ENCODE measurements at regions not wholly inside any gene's neighbourhood (a gene's known extent, or its start where the extent isn't known, plus 50 kb on each side); places are given as distances from the start of the nearest gene placed in this dataset.

DNA sequence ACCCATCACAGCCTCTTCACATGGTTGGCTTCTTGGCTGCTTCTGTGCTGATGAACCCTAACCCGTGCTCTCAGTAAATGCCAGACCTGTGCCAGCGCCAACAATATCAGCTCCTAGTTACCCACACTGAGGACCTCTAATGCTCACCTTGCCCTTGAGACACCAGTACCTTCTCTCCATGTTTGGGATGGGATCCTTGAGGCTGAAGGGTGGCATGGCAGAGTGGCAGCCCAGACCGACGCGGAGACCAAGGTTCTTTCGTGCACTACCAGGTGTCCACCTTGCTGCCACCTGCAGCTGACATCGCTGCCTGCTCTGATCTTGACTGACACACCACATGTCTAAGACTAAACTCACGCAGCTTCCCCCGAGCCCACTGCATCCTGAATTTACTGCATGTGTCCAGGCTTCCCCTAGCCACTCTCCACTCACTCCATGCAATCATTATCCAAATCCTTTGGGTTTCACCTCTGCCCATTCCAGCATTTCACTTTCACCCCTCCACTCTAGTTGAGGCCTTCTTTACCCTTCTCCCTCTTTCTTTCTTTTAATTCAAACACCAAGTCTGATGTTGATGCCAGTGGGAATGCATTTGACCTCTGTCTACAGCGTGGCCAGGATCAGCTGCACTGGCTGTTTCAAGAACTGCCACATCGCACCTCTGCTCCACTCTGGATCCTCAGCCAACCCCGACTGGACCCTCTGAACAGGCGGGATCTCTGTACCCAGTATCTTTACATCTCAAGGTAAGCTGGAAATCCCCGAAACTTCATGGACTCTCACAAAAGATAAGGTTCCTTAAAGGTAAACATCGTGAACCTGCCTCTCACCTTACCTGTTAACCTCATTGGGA lies 294.9 kb downstream of the GLRX3 start:
- DNase-seq (ENCODE audit: low read depth): no peak

DNA sequence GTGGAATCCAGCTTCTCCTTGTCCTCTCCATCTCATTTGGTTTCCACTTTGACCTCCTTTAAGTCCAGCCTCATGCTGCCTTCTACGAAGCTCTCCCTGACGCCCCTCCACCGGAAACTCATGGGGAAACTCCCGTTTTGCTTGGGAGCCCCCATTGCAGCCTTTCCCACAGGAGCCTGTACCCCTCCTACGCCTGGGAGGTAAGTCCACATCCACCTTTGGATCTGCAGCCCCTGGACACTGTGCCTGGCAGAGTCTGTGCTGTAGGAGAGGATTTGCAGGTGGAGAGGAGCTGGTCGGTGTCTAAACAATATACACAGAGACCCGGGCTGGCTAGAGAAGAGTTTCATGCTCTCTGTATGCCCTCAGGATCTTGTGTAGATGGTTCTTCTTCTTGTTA lies 296.1 kb downstream of the GLRX3 start:
- no peak for DNase-seq (ENCODE audit: low read depth)

- DNase-seq (ENCODE audit: low read depth): no peak
These were observed 296.7 kb downstream of the GLRX3 start for GRCh38 chr10:130432850-130433249.

GRCh38 chr10:130434446-130435385 lies 298.5 kb downstream of the GLRX3 start:
- no peak for DNase-seq (ENCODE audit: low read depth)

DNA sequence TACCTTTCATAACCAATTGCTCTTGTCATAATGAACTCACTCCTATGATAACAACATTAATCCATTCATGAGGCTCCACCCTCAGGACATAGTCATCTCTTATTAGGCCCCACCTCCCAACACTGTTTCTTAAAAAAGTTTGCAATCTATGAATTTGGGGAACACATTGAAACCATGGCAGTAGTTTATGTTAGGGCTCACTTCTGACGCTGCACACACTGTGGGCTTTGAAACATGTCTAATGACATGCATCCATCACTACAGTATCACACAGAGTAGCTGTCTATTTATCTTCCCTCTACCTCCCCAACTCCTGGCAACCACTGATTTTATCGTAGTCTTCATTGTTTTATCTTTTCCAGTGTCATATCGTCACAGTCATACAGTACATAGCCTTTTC lies 299.8 kb downstream of the GLRX3 start:
- no peak for DNase-seq (ENCODE audit: low read depth)

DNA sequence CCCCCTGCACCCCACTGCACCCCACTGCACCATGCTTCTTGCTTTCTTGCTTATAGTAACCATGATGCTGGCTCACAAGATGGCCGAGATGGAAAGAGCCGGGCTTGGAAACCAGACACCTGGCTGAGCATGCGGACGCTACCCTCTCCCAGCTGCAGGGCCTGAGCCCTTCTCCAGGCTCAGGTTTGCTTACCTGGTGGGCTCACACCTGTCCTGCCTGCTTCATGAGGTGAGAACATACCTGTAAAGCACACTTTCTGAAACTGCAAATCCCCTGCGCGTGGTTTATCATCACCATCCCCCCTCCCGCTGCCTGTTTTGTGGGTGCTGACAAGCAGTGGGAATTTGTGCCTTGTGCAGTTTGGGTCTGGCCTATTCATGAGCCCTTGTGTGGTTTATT lies 302.7 kb downstream of the GLRX3 start:
- no peak for DNase-seq (ENCODE audit: low read depth)

DNA sequence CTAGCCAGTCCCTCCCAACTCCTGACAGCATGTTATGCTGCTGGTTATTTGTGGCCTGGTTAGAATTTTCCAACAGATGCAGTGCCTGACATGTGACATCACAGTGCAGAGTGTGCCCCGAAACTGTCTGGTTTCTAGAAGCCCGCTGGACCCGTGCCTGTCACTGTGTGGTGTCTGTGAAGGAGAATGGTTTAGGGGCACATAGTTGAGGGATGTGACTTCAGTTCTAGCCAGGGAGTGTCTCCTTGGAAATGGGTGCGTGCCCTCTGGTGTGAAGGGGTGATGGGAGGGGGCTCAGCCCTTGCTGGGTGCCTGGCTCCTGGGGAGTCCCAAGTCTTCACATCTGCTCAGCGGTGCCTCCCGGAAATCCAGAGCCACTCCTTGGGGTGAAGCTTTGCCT lies 303.6 kb downstream of the GLRX3 start:
- DNase-seq (ENCODE audit: low read depth): no peak

DNA sequence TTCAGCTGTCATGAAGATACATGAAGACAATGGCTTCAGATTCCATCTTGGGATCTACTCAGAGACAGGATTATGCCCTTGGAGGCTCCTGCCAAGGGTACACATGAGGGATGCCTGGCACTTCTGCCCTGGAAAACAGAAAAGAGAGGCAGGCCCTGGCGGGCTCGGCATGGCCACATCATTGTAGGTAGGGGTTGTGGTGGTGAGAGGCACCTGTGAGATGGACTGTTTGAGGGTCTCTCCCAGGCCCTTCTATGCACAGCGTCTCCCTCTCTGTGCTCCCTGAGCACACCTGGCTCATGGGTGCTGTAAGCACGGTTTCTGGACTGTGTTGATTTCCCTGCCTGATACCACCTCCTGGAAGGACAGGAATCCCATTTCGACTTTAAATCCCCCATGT lies 304.3 kb downstream of the GLRX3 start:
- no peak for DNase-seq (ENCODE audit: low read depth)

DNA sequence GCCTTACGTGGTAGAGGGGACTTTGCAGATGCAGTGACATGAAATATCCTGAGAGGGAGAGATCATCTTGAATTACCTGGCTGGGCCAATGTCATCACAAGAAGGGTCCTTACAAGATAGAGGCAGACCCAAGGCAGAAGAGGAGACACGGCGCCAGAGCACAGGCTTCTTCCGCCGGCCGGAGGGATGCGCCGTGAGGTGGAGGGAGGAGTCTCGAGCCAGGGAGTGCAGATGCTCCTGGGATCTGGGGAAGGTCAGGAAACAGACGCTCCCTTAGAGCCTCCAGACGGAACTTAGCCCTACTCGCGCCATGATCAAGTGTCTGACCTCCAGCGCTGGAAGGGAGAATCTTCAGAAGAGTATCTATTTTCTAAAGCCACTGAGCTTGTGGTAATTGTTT lies 304.8 kb downstream of the GLRX3 start:
- no peak for DNase-seq (ENCODE audit: low read depth)

GRCh38 chr10:130443066-130443465 lies 306.9 kb downstream of the GLRX3 start:
- no peak for DNase-seq (ENCODE audit: low read depth)

DNA sequence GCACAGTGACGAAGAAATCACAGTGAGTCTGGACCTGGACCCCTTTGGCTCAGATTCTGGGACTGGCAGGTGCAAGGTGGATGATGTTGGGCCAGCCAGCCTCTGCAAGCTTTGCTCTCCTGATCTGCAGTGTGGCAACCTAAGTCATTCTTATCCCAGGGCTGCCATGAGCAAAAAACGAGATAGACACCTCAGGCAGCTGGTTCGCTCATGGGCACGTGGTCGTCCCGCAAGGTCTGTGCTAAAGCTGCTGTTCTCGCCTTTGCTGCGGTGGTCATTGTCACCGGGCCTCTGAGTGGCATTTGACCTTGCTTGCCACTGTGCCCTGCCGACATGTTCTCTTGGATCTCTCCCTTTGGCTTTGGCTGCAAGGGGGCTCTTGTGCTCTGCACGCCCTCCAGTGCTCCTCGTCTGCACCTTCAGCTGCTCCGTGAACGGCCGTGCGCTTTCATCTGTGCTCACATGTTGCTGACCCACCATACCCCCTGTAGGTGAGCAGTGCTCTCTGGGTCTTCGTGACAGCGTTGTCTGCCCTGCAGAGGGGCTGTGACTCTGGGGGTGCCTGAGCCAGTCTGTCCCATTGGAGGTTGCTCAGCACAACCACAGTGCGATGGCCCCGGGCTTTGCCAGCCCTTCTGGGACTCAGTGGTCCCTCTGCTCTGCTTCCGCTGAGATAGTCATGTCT lies 317.0 kb downstream of the GLRX3 start:
- no peak for DNase-seq (ENCODE audit: low read depth)

DNA sequence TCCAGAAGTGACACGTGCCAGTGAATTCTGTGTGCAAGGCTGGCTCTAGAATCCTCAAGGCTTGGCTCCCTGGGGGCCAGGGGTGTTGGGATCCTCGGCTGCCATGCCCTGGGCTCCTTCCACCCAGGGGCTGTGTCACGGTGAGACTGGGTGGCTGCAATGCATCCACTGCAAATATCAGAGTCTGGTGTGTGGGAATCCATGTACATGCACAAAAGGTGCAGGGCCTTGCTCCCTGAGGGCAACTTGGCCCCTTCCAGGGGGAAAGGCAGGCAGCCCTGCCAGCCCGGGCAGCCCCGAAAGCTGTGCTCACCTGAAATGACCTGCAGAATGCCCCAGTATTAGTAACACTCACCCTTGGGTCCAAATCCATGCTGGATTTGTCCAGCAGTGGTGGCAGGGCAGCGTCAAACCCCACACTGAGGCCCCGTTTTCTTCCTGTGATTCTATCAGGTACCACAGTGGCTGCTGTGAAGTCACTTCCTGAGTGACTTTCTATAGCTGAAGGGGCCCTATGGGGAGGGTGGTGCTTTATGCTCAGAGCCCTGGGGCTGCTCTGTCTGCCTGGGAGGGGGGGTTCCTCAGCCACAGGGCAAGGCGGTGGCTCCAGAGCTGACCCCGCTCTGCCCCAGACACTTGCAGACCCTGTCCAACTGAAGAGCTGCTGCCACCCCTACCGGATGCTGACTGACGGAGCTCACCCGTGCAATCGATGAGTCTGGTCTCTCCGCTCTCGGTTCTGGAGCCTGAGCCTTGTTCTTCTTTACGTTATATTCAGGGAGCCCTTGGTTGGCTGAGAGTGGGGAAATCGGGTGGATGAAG lies 317.7 kb downstream of the GLRX3 start:
- no peak for DNase-seq (ENCODE audit: low read depth)

- no peak for DNase-seq (ENCODE audit: low read depth)
These were observed 318.4 kb downstream of the GLRX3 start for GRCh38 chr10:130454543-130455000.

GRCh38 chr10:130455111-130455695 lies 319.0 kb downstream of the GLRX3 start:
- no peak for DNase-seq (ENCODE audit: low read depth)

GRCh38 chr10:130455791-130456190 lies 319.6 kb downstream of the GLRX3 start:
- no peak for DNase-seq (ENCODE audit: low read depth)

GRCh38 chr10:130456616-130457015 lies 320.4 kb downstream of the GLRX3 start:
- no peak for DNase-seq (ENCODE audit: low read depth)

DNA sequence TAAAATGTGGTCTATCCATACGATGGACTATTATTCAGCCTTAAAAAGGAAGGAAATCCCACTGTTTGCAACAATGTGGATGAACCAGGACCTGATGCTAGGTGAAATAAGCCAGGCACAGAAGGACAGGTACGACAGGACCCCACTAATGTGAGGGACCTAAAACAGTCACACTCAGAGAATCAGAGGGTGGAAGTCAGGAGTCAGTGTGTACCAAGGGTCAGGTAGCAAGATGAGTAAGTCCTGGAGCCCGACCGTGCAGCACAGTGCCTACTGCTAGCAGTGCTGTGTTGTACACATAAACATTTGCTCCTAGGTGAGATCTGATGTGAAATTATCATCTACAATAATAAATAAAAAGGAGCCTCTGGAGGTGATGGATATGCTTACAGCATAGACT lies 322.3 kb downstream of the GLRX3 start:
- DNase-seq (ENCODE audit: low read depth): no peak

GRCh38 chr10:130459011-130459410 lies 322.8 kb downstream of the GLRX3 start:
- DNase-seq (ENCODE audit: low read depth): no peak

GRCh38 chr10:130459851-130460490 lies 323.8 kb downstream of the GLRX3 start:
- no peak for DNase-seq (ENCODE audit: low read depth)

DNA sequence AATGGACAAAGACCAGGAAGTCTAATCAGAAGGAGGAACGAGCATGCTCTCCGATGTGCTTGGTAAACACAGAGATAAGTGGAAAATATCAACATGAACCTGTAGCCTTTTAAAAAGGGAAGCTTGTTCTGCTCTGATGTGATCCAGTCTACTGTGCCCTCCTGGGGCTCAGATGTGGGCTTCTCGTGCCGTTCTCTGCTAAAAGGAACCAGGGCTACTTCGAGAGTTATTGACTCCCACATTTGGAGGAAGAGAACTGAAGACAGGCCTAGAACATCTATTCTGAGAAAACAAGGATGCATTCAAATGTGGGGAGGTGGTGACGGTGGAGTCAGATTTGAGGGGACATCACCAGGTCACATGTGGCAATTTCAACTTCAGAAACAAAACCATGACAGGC lies 325.4 kb downstream of the GLRX3 start:
- DNase-seq (ENCODE audit: low read depth): no peak
